GM23338 (cell line): ENCODE measurements at regions not wholly inside any gene's neighbourhood (a gene's known extent, or its start where the extent isn't known, plus 50 kb on each side); places are given as distances from the start of the nearest gene placed in this dataset.

ENCODE experiments used
- ATAC-seq: fragments of 200-7000 bp; cut with Tn5 transposase; 3 replicates; pipeline ENCODE4 v1.9.1; 2020
- DNase-seq: peaks from one replicate; pipeline ENCODE4 v3.0.0-alpha.2; 2015; ENCODE audit warnings: low spot score
- H2AFZ ChIP-seq: fragments of 200-600 bp; sonication (generic); 2 replicates; pipeline ENCODE4 v1.8.0; 2016; ENCODE audit warnings: antibody characterized with exemption, mild to moderate bottlenecking, moderate library complexity
- H3F3A ChIP-seq: fragments of 200-600 bp; sonication (generic); replicated peaks from 2 replicates; pipeline ENCODE4 v1.8.0; 2017; ENCODE audit warnings: antibody characterized with exemption, mixed run types, low read depth
- H3K27ac ChIP-seq: fragments of 200-600 bp; sonication (generic); 2 replicates; pipeline ENCODE4 v1.6.1; 2016; ENCODE audit warnings: low read depth
- H3K27me3 ChIP-seq: fragments of 200-600 bp; sonication (generic); 2 replicates; pipeline ENCODE4 v1.8.0; 2016; ENCODE audit warnings: mild to moderate bottlenecking, mixed run types, moderate library complexity; ENCODE audit not compliant: insufficient read depth
- H3K36me3 ChIP-seq: fragments of 200-600 bp; sonication (generic); 2 replicates; pipeline ENCODE4 v1.8.0; 2016; ENCODE audit warnings: mild to moderate bottlenecking; ENCODE audit not compliant: insufficient read depth
- H3K4me1 ChIP-seq: fragments of 200-600 bp; sonication (generic); 2 replicates; pipeline ENCODE4 v1.8.0; 2016; ENCODE audit warnings: mild to moderate bottlenecking, moderate library complexity; ENCODE audit not compliant: insufficient read depth
- H3K4me2 ChIP-seq: fragments of 200-600 bp; sonication (generic); 2 replicates; pipeline ENCODE4 v1.7.1; 2017; ENCODE audit warnings: mixed run types
- H3K4me3 ChIP-seq: fragments of 200-600 bp; sonication (generic); 2 replicates; pipeline ENCODE4 v1.6.1; 2016; ENCODE audit warnings: mixed run types
- H3K79me2 ChIP-seq: fragments of 200-600 bp; sonication (generic); replicated peaks from 2 replicates; pipeline ENCODE4 v1.8.0; 2017; ENCODE audit warnings: mild to moderate bottlenecking; ENCODE audit not compliant: insufficient read depth
- H3K9me2 ChIP-seq: fragments of 200-600 bp; sonication (generic); 2 replicates; pipeline ENCODE4 v1.8.0; 2017; ENCODE audit not compliant: insufficient read depth
- H4K20me1 ChIP-seq: fragments of 200-600 bp; sonication (generic); replicated peaks from 2 replicates; pipeline ENCODE4 v1.8.0; 2017; ENCODE audit warnings: mild to moderate bottlenecking; ENCODE audit not compliant: insufficient read depth
- H3K27ac Mint-ChIP-seq: 2 replicates; pipeline ENCODE4 v1.8.0; 2020; ENCODE audit warnings: inconsistent platforms, mild to moderate bottlenecking, moderate library complexity, mixed read lengths
- H3K27me3 Mint-ChIP-seq: 3 replicates; pipeline ENCODE4 v1.8.0; 2022; ENCODE audit warnings: low read depth, mild to moderate bottlenecking, moderate library complexity, mixed read lengths, inconsistent platforms; ENCODE audit not compliant: insufficient read depth, poor library complexity
- H3K36me3 Mint-ChIP-seq: 3 replicates; pipeline ENCODE4 v1.8.0; 2021; ENCODE audit warnings: low read depth, mild to moderate bottlenecking, inconsistent platforms, moderate library complexity, mixed read lengths
- H3K4me1 Mint-ChIP-seq: 3 replicates; pipeline ENCODE4 v1.8.0; 2020; ENCODE audit warnings: mild to moderate bottlenecking, inconsistent platforms, mixed read lengths
- H3K4me3 Mint-ChIP-seq: 3 replicates; pipeline ENCODE4 v1.8.0; 2021; ENCODE audit warnings: moderate library complexity, mild to moderate bottlenecking, inconsistent platforms, mixed read lengths
- H3K9me3 Mint-ChIP-seq: 3 replicates; pipeline ENCODE4 v1.8.0; 2020; ENCODE audit warnings: moderate library complexity, mild to moderate bottlenecking, inconsistent platforms, mixed read lengths
- CREB1 ChIP-seq: fragments of 250-450 bp; sonication (Bioruptor Pico); IDR thresholded peaks from 2 replicates; pipeline ENCODE4 v1.5.0; 2020; ENCODE audit warnings: low read depth, mild to moderate bottlenecking, moderate library complexity
- EZH2 ChIP-seq: fragments of 200-600 bp; sonication (generic); IDR thresholded peaks from one replicate; pipeline ENCODE4 v1.8.0; 2017; ENCODE audit warnings: antibody characterized with exemption, mild to moderate bottlenecking, low read depth; ENCODE audit not compliant: unreplicated experiment
- EZH2phosphoT487 ChIP-seq: fragments of 200-600 bp; sonication (generic); IDR thresholded peaks from one replicate; pipeline ENCODE4 v1.8.1; 2018; ENCODE audit warnings: antibody characterized with exemption; ENCODE audit not compliant: unreplicated experiment
- JUNB ChIP-seq: IDR thresholded peaks from one replicate; pipeline ENCODE4 v1.6.1; 2016; ENCODE audit warnings: antibody characterized with exemption; ENCODE audit not compliant: unreplicated experiment
- NANOG ChIP-seq: IDR thresholded peaks from 2 replicates; pipeline ENCODE4 v1.6.1; 2016; ENCODE audit warnings: antibody characterized with exemption, borderline replicate concordance
- POLR2AphosphoS5 ChIP-seq: IDR thresholded peaks from 2 replicates; pipeline ENCODE4 v1.6.1; 2016; ENCODE audit warnings: antibody characterized with exemption, low read depth
- STAT1 ChIP-seq: IDR thresholded peaks from one replicate; pipeline ENCODE4 v1.6.1; 2016; ENCODE audit warnings: antibody characterized with exemption; ENCODE audit not compliant: unreplicated experiment
- ZNF114 ChIP-seq: fragments of 250-450 bp; sonication (Bioruptor Pico); IDR thresholded peaks from 2 replicates; pipeline ENCODE4 v1.5.0; 2020; ENCODE audit warnings: mild to moderate bottlenecking, moderate library complexity
- ZNF331 ChIP-seq: fragments of 250-450 bp; sonication (Bioruptor Pico); IDR thresholded peaks from 2 replicates; pipeline ENCODE4 v1.5.0; 2020; ENCODE audit warnings: low read depth, mild to moderate bottlenecking, moderate library complexity
- TF ChIP-seq, protein P1 (sequence below), 2 experiments: fragments of 200-600 bp in 1 of 2; sonication (generic) in 1 of 2; conservative IDR thresholded peaks; 2 replicates each; pipeline versions ENCODE4 v1.5.1 to v1.6.1; 2016 to 2017; ENCODE audit warnings: antibody characterized with exemption in 2 of 2, low read depth in 2 of 2, mild to moderate bottlenecking in 2 of 2, moderate library complexity in 1 of 2
- TF ChIP-seq, protein P2 (sequence below): IDR thresholded peaks from 2 replicates; pipeline ENCODE4 v1.6.1; 2016; ENCODE audit warnings: antibody characterized with exemption
- TF ChIP-seq, protein P3 (sequence below): IDR thresholded peaks from one replicate; pipeline ENCODE4 v1.6.1; 2018; ENCODE audit warnings: antibody characterized with exemption; ENCODE audit not compliant: unreplicated experiment
- TF ChIP-seq, protein P4 (sequence below): fragments of 250-450 bp; sonication (Bioruptor Pico); IDR thresholded peaks from 2 replicates; pipeline ENCODE4 v1.5.0; 2020; ENCODE audit warnings: mild to moderate bottlenecking, moderate library complexity

DNA sequence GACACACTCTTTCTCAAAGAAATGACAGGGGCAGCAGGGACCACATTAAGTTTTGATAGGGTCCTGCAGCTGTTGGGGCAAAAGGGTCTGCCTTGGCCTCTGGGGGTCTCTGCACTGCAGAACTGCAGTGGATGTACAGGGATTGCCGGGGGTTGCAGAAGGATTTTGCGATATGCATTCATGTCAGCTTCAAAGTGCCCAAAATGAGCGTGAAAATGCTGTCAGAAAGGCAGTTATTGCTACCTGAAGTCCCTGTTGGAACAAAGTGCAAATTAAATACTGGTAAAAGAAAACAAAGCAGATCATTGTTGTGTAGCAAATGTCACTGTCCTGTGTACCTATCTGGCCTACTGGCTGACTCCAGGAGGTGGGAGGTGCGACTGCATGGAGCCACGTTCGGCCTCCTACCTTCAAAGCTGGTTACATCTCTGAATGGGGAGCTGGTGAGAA, 78.8 kb upstream of the MAP4K3 start:
- Mint-ChIP-seq H3K4me3 (peak overlapping the region; percentile 30; the same call in 2 of the 3 replicates), H3K4me1 (peaks cover 55% of the 10 kb centered on the region)

More for the DNA sequence above, 78.8 kb upstream of the MAP4K3 start:
- no peak overlapping the region for H2AFZ ChIP-seq
- Mint-ChIP-seq H3K27ac (peak overlapping the region; percentile 61), H3K27me3 (peaks cover 13% of the 10 kb centered on the region), H3K9me3 (peaks cover 10% of the 10 kb centered on the region), H3K36me3 (peaks cover 21% of the 10 kb centered on the region)
- DNase-seq (no peak), ATAC-seq (peak; percentile 24)
- H3K36me3 ChIP-seq: peaks cover 10% of the 10 kb centered on the region; the same call in 1 of the 2 replicates
- H3K79me2 ChIP-seq: no peaks in the 10 kb centered on the region
- H3K27me3 ChIP-seq: no peaks in the 10 kb centered on the region
- H3K4me1 ChIP-seq: peaks cover 48% of the 10 kb centered on the region
- H3K9me2 ChIP-seq: peaks cover 5% of the 10 kb centered on the region; the same call in 1 of the 2 replicates
- H3F3A ChIP-seq: peaks cover 14% of the 10 kb centered on the region; the same call in 1 of the 2 replicates
- peak overlapping the region; percentile 94 for H3K27ac ChIP-seq
- H3K4me3 ChIP-seq: no peak overlapping the region
- TF ChIP-seq, protein P1, sequence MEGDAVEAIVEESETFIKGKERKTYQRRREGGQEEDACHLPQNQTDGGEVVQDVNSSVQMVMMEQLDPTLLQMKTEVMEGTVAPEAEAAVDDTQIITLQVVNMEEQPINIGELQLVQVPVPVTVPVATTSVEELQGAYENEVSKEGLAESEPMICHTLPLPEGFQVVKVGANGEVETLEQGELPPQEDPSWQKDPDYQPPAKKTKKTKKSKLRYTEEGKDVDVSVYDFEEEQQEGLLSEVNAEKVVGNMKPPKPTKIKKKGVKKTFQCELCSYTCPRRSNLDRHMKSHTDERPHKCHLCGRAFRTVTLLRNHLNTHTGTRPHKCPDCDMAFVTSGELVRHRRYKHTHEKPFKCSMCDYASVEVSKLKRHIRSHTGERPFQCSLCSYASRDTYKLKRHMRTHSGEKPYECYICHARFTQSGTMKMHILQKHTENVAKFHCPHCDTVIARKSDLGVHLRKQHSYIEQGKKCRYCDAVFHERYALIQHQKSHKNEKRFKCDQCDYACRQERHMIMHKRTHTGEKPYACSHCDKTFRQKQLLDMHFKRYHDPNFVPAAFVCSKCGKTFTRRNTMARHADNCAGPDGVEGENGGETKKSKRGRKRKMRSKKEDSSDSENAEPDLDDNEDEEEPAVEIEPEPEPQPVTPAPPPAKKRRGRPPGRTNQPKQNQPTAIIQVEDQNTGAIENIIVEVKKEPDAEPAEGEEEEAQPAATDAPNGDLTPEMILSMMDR (conservative IDR thresholded peaks at IDR 0.05; ENCODE audit: low read depth in 2 of 2): no peak
- no peak for TF ChIP-seq NANOG
- TF ChIP-seq, protein P2, sequence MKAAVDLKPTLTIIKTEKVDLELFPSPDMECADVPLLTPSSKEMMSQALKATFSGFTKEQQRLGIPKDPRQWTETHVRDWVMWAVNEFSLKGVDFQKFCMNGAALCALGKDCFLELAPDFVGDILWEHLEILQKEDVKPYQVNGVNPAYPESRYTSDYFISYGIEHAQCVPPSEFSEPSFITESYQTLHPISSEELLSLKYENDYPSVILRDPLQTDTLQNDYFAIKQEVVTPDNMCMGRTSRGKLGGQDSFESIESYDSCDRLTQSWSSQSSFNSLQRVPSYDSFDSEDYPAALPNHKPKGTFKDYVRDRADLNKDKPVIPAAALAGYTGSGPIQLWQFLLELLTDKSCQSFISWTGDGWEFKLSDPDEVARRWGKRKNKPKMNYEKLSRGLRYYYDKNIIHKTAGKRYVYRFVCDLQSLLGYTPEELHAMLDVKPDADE: no peak
- no peak for TF ChIP-seq ZNF331
- TF ChIP-seq EZH2: no peak
- TF ChIP-seq POLR2AphosphoS5: no peak
- no peak for TF ChIP-seq EZH2phosphoT487
- TF ChIP-seq JUNB: no peak
- TF ChIP-seq CREB1 (CRISPR knock-in tag): no peak
- no peak for TF ChIP-seq STAT1
- TF ChIP-seq, protein P3, sequence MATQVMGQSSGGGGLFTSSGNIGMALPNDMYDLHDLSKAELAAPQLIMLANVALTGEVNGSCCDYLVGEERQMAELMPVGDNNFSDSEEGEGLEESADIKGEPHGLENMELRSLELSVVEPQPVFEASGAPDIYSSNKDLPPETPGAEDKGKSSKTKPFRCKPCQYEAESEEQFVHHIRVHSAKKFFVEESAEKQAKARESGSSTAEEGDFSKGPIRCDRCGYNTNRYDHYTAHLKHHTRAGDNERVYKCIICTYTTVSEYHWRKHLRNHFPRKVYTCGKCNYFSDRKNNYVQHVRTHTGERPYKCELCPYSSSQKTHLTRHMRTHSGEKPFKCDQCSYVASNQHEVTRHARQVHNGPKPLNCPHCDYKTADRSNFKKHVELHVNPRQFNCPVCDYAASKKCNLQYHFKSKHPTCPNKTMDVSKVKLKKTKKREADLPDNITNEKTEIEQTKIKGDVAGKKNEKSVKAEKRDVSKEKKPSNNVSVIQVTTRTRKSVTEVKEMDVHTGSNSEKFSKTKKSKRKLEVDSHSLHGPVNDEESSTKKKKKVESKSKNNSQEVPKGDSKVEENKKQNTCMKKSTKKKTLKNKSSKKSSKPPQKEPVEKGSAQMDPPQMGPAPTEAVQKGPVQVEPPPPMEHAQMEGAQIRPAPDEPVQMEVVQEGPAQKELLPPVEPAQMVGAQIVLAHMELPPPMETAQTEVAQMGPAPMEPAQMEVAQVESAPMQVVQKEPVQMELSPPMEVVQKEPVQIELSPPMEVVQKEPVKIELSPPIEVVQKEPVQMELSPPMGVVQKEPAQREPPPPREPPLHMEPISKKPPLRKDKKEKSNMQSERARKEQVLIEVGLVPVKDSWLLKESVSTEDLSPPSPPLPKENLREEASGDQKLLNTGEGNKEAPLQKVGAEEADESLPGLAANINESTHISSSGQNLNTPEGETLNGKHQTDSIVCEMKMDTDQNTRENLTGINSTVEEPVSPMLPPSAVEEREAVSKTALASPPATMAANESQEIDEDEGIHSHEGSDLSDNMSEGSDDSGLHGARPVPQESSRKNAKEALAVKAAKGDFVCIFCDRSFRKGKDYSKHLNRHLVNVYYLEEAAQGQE: no peak
- no peak for TF ChIP-seq ZNF114 (CRISPR knock-in tag)
- TF ChIP-seq, protein P4, sequence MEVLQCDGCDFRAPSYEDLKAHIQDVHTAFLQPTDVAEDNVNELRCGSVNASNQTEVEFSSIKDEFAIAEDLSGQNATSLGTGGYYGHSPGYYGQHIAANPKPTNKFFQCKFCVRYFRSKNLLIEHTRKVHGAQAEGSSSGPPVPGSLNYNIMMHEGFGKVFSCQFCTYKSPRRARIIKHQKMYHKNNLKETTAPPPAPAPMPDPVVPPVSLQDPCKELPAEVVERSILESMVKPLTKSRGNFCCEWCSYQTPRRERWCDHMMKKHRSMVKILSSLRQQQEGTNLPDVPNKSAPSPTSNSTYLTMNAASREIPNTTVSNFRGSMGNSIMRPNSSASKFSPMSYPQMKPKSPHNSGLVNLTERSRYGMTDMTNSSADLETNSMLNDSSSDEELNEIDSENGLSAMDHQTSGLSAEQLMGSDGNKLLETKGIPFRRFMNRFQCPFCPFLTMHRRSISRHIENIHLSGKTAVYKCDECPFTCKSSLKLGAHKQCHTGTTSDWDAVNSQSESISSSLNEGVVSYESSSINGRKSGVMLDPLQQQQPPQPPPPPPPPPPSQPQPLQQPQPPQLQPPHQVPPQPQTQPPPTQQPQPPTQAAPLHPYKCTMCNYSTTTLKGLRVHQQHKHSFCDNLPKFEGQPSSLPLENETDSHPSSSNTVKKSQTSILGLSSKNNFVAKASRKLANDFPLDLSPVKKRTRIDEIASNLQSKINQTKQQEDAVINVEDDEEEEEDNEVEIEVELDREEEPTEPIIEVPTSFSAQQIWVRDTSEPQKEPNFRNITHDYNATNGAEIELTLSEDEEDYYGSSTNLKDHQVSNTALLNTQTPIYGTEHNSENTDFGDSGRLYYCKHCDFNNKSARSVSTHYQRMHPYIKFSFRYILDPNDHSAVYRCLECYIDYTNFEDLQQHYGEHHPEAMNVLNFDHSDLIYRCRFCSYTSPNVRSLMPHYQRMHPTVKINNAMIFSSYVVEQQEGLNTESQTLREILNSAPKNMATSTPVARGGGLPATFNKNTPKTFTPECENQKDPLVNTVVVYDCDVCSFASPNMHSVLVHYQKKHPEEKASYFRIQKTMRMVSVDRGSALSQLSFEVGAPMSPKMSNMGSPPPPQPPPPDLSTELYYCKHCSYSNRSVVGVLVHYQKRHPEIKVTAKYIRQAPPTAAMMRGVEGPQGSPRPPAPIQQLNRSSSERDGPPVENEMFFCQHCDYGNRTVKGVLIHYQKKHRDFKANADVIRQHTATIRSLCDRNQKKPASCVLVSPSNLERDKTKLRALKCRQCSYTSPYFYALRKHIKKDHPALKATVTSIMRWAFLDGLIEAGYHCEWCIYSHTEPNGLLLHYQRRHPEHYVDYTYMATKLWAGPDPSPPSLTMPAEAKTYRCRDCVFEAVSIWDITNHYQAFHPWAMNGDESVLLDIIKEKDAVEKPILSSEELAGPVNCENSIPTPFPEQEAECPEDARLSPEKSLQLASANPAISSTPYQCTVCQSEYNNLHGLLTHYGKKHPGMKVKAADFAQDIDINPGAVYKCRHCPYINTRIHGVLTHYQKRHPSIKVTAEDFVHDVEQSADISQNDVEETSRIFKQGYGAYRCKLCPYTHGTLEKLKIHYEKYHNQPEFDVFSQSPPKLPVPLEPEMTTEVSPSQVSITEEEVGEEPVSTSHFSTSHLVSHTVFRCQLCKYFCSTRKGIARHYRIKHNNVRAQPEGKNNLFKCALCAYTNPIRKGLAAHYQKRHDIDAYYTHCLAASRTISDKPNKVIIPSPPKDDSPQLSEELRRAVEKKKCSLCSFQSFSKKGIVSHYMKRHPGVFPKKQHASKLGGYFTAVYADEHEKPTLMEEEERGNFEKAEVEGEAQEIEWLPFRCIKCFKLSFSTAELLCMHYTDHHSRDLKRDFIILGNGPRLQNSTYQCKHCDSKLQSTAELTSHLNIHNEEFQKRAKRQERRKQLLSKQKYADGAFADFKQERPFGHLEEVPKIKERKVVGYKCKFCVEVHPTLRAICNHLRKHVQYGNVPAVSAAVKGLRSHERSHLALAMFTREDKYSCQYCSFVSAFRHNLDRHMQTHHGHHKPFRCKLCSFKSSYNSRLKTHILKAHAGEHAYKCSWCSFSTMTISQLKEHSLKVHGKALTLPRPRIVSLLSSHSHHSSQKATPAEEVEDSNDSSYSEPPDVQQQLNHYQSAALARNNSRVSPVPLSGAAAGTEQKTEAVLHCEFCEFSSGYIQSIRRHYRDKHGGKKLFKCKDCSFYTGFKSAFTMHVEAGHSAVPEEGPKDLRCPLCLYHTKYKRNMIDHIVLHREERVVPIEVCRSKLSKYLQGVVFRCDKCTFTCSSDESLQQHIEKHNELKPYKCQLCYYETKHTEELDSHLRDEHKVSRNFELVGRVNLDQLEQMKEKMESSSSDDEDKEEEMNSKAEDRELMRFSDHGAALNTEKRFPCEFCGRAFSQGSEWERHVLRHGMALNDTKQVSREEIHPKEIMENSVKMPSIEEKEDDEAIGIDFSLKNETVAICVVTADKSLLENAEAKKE (CRISPR knock-in tag): no peak
- H4K20me1 ChIP-seq: no peaks in the 10 kb centered on the region
- H3K4me2 ChIP-seq: peak overlapping the region; percentile 45
